MM.1S (cell line): ENCODE measurements at regions not wholly inside any gene's neighbourhood (a gene's known extent, or its start where the extent isn't known, plus 50 kb on each side); places are given as distances from the start of the nearest gene placed in this dataset.
"Not testable (repeated sequence)": the region's sequence is repeated elsewhere in the genome, so short reads cannot be mapped to it uniquely, and the experiment has no call there.

ENCODE experiments used
- CTCF ChIP-seq: fragments of 300-600 bp; sonication (generic); IDR thresholded peaks from 2 replicates; pipeline ENCODE4 v1.5.1; 2016; ENCODE audit warnings: antibody characterized with exemption, low read length, mixed read lengths
- EZH2 ChIP-seq: fragments of 300-600 bp; sonication (generic); optimal IDR thresholded peaks from 2 replicates; pipeline ENCODE3; 2017; ENCODE audit warnings: low read depth, mild to moderate bottlenecking, antibody characterized with exemption, low read length, mixed read lengths
- EZH2phosphoT487 ChIP-seq: fragments of 300-600 bp; sonication (generic); IDR thresholded peaks from 2 replicates; pipeline ENCODE4 v1.6.1; 2018; ENCODE audit warnings: antibody characterized with exemption, low read length

GRCh38 chr2:145519254-145519653 lies 999.3 kb upstream of the ZEB2 start:
- TF ChIP-seq CTCF, EZH2phosphoT487, EZH2: not testable (repeated sequence)
